GM12891 (cell line): ENCODE measurements at regions not wholly inside any gene's neighbourhood (a gene's known extent, or its start where the extent isn't known, plus 50 kb on each side); places are given as distances from the start of the nearest gene placed in this dataset.

Experiments used
- POLR2A ChIP-seq: IDR thresholded peaks from 2 replicates; pipeline ENCODE4 v1.6.1; 2011; ENCODE audit warnings: low read depth, low read length, control low read depth
- POLR2AphosphoS5 ChIP-seq: IDR thresholded peaks from 2 replicates; pipeline ENCODE4 v1.6.1; 2011; ENCODE audit warnings: low read depth, low read length, control low read depth
- POU2F2 ChIP-seq: IDR thresholded peaks from 2 replicates; pipeline ENCODE4 v1.6.1; 2011; ENCODE audit warnings: low read depth, mild to moderate bottlenecking, control low read depth, low read length, moderate library complexity
- SPI1 ChIP-seq: IDR thresholded peaks from 2 replicates; pipeline ENCODE4 v1.6.1; 2011; ENCODE audit warnings: low read depth, low read length, control low read depth
- TAF1 ChIP-seq: IDR thresholded peaks from 2 replicates; pipeline ENCODE4 v1.6.1; 2011; ENCODE audit warnings: low read depth, low read length, control low read depth

- TF ChIP-seq POLR2A (no peak), POLR2AphosphoS5 (no peak), TAF1 (no peak), SPI1 (no peak), POU2F2 (no peak)
Observed at GRCh38 chr2:167820488-167820887, 426.9 kb downstream of the STK39 start.
